Lower lobe of right lung (tissue), 2 donors: ENCODE measurements at regions not wholly inside any gene's neighbourhood (a gene's known extent, or its start where the extent isn't known, plus 50 kb on each side); places are given as distances from the start of the nearest gene placed in this dataset.
A peak's percentile ranks its signal among the peaks of the same experiment; 100 is the strongest.
"Not testable (repeated sequence)": the region's sequence is repeated elsewhere in the genome, so short reads cannot be mapped to it uniquely, and the experiment has no call there.

Experiments used
- ATAC-seq, 2 donors: fragments of 200-7000 bp; cut with Tn5 transposase; one replicate each; pipeline ENCODE4 v1.9.1; 2020 to 2022; ENCODE audit warnings: mild to moderate bottlenecking in 2 of 2, moderate library complexity in 2 of 2
- DNase-seq: peaks from one replicate; pipeline ENCODE4 v3.0.0-alpha.2; 2020
- H3K27ac ChIP-seq: fragments of 200-600 bp; one replicate; pipeline ENCODE4 v1.8.0; 2022
- H3K27me3 ChIP-seq: fragments of 200-600 bp; one replicate; pipeline ENCODE4 v1.8.0; 2022; ENCODE audit warnings: low read depth
- H3K36me3 ChIP-seq: fragments of 200-600 bp; one replicate; pipeline ENCODE4 v1.8.0; 2022; ENCODE audit warnings: mild to moderate bottlenecking
- H3K4me1 ChIP-seq: fragments of 200-600 bp; one replicate; pipeline ENCODE4 v1.8.0; 2022
- H3K4me3 ChIP-seq: fragments of 200-600 bp; one replicate; pipeline ENCODE4 v1.8.0; 2022; ENCODE audit warnings: mild to moderate bottlenecking
- H3K9me3 ChIP-seq: fragments of 200-600 bp; one replicate; pipeline ENCODE4 v1.8.0; 2022
- intact Hi-C: fragments of 100-400 bp; cut with DNase I; formaldehyde crosslinking; loops from one replicate; pipeline ENCODE4 v1.11.0; 2022
- donor health status: DM: no; HTN: yes; CAD: no; lungs with severe emphysema.

DNA sequence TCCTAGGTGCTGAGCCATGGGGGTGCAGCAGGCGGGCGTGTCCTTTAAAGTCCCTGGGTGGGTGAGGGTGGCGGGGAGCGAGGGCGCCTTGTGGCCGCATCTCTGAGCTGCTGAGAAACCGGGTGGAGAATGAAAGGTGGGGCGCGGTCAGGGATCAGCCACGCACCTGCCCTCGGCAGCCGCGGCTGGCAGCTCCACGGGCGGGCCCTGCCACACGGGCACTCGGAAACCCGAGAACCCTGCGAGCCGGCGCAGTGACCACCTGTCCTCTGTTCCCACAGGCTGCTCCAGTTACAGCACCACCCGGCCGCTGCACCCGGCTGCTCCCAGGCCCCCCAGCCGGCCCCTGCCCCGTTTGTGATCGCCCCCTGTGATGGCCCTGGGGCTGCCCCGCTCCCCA is 4400.5 kb upstream of the TPTE start:
- not testable (repeated sequence) for H3K27ac ChIP-seq, DNase-seq, H3K27me3 ChIP-seq

DNA sequence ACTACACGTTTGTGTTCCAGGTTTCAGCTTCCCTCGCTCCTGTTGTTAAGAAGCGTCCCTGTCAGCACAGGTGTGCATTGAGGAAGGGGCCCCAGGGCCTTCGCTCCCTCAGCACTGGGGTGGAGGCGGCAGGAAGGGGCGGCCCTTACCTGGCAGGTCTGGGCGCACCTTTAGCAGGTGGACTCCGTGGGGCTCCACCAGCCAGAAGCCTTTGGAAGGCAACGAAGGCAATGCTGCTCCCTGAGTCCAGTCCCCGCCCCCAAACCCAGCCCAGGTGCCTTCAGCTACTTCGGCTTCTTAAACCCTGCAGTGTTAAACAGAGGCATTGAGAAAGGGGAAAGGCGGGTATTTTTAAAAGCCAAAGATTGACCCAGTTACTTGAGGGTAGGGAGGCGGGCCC is 4398.8 kb upstream of the TPTE start:
- H3K4me3 ChIP-seq, H3K27ac ChIP-seq, H3K9me3 ChIP-seq, ATAC-seq, H3K4me1 ChIP-seq, H3K27me3 ChIP-seq, H3K36me3 ChIP-seq, intact Hi-C loops, DNase-seq: not testable (repeated sequence)

More for the DNA sequence above, 4400.5 kb upstream of the TPTE start:
- H3K4me1 ChIP-seq, intact Hi-C loops, H3K4me3 ChIP-seq, H3K36me3 ChIP-seq, H3K9me3 ChIP-seq: not testable (repeated sequence)
- ATAC-seq: peak in 1 of 2 donors; percentile 2

DNA sequence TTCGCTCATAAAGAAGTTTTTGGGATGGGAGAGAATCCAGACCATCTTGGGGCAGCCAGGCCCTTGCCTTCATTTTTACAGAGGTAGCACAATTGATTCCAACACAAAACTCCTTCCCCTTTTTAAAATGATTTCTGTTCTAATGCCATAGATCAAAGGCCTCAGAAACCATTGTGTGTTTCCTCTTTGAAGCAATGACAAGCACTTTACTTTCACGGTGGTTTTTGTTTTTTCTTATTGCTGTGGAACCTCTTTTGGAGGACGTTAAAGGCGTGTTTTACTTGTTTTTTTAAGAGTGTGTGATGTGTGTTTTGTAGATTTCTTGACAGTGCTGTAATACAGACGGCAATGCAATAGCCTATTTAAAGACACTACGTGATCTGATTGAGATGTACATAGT is 4398.2 kb upstream of the TPTE start:
- intact Hi-C loops, H3K27ac ChIP-seq, H3K4me3 ChIP-seq, DNase-seq, H3K27me3 ChIP-seq, H3K9me3 ChIP-seq, H3K36me3 ChIP-seq, H3K4me1 ChIP-seq, ATAC-seq: not testable (repeated sequence)

DNA sequence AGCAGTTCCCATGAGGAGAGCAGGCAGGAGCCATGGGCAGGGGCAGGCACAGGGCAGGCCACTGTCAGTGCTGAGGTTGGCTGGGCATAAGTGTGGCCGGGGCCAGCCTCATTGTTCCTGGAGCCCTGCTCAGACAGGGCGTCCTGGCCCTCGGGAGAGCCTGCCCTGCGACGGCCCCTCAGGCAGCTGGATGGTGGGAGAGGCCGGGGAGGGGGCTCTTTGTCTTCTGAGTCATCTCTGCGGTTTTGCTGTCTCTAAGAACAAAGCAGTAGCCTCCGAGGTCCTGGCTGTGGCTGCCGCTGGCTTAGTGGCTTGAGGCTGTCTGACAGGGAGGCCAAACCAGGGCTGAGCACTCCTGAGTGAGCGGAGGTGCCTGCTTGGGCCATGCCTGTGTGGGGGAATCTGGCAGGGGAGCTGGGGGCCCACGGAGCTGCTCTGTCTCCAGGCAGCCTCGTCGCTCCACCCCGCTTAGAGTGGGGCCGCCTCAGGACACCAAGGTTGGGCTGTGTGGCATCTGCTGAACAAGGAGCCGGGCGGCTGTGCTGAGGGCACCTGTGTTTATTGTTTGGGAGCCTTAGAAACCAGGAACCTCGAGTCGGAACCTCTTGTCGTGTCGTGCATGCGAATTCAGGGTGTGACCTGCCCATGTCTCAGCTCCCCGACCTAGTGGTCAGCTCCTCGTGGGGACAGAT is 4395.7 kb upstream of the TPTE start:
- H3K27ac ChIP-seq, H3K36me3 ChIP-seq, H3K4me1 ChIP-seq, intact Hi-C loops, H3K27me3 ChIP-seq, H3K4me3 ChIP-seq, H3K9me3 ChIP-seq, DNase-seq: not testable (repeated sequence)
- peak; percentile 65 to 70 for ATAC-seq

DNA sequence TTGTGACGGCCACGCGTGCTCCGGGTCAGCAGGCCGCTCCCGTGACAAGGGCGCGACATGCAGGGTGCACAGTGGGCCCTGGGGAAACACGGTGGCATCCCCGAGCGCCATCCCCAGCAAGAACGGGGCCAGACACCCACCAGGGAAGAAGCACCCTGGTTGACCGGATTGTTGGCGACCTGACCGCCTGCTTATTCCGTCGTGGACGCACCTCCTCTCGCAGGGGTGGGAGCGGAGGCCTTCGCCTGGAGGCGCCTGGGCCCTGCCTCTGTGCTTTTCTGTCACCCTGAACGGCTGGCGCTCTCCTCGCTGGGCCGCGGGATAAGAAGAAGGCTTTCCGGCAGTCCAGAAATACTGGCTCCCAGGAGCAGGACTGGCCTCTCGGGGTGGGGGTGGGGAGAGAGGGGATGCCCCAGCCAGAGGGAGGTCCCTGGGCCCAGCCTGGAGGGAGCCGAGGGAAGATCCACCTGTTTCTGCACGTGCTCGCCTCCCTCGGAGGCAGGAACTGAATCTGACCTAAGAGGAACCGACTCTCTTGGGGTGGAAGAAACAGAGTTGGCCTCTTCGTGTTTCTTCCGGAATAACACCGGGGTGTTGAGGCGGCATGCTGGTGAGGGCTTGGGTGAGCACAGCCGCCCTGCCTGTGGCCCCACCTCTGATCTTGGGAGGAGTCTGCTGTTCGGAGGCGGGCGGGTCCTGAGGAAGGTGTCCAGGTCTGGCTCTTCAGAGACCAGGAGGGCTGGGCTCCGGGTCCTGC is 4394.2 kb upstream of the TPTE start:
- H3K36me3 ChIP-seq, H3K4me1 ChIP-seq, H3K27me3 ChIP-seq, H3K4me3 ChIP-seq, intact Hi-C loops, H3K9me3 ChIP-seq, H3K27ac ChIP-seq: not testable (repeated sequence)
- DNase-seq (peak; percentile 21), ATAC-seq (peak; percentile 64 to 82)

DNA sequence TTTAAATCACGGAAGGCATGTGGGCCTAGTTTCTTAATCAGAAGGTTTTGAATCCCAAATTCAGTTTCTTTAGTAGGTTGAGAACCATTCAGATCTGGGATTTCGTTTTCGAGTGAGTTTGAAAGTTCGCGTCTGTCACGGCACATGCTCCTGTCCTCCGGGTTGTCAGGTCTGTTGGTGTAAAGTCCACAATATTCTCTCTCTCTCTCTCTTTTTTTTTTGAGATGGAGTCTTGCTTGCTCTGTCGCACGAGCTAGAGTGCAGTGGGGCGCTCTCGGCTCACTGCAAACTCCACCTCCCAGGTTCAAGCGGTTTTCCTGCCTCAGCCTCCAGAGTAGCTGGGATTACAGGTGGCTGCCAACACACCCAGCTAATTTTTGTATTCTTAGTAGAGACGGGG is 4390.6 kb upstream of the TPTE start:
- H3K4me1 ChIP-seq, ATAC-seq, DNase-seq, H3K27me3 ChIP-seq, intact Hi-C loops, H3K36me3 ChIP-seq, H3K9me3 ChIP-seq, H3K27ac ChIP-seq, H3K4me3 ChIP-seq: not testable (repeated sequence)

DNA sequence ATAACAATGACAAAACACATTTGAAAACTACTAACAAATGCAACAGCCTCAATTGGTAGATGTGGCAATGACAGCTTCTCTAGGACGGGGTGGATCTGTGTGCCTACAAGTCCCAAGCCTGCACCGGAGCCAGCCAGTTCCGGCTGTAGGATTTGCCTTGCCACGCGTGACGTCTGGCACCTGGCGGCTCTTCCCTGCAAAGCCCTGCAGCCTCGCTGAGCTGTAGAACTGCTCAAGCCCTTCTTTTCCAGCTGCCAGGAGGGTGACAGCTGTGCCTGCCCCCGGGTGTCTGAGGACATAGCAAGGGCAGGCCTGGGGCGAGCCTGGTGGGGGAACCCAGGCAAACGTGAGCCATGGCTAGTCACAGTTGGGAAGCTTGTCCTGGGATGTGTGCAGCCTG is 4388.0 kb upstream of the TPTE start:
- ATAC-seq, intact Hi-C loops, H3K4me1 ChIP-seq, DNase-seq, H3K27me3 ChIP-seq, H3K4me3 ChIP-seq, H3K36me3 ChIP-seq, H3K9me3 ChIP-seq, H3K27ac ChIP-seq: not testable (repeated sequence)

DNA sequence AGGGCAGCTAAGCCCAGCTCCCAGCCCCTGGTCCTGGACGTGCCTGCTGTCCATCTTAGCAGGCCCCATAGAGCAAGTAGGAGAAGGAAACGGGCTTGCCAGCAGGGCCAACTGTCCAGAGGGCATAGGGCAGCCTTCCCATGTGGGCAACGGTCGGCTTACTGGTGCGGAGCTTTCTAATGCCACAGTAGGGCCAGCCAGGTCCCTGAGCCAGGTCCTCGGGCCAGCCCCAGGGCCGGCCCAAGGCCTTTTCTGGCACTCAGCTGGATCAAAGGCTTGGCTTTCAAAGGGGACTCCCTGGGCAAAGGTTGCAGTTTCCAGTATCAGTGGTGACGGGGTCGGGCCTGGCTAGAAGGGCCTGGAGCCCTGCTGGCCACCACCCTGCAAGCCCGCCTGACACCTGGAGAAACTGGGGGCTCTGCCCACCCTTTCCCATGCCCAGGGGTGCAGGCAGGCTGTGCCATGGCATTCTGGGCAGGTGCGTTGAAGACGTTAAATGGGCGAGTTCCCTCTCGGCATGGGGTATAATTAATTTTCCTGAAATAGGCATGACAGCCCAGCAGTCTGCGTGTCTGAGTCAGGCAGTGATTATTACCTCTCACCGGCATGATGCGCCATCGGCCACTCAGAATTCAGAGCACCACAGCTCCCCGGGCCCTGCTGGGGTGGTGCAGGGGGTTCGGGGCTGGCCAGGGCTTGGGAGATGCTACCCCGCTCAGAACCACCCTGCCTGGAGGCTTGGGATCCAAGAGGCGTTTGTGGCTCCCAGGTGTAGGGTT is 4387.3 kb upstream of the TPTE start:
- ATAC-seq, H3K4me1 ChIP-seq, H3K9me3 ChIP-seq, H3K27ac ChIP-seq, intact Hi-C loops, H3K36me3 ChIP-seq, H3K4me3 ChIP-seq, H3K27me3 ChIP-seq, DNase-seq: not testable (repeated sequence)

DNA sequence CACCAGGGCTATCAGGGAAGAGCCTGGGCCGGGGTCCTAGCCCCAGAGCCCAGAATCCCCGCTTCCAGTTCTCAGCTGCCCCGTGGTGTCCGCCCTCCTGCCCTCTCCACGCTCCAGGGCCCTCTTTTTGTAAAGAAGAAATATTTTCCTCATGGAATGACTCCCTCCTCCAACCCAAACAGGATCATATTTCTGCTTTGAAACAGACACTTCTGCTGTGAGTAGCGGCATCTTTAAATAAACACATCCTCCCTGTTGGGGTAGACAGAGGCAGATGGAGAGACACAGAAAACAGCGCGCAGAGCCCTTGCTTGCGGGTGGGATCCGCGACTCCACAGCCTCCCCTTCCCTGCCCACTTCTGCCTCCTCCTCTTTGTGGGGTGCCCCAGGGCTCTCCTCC is 4384.7 kb upstream of the TPTE start:
- H3K4me1 ChIP-seq, intact Hi-C loops, H3K4me3 ChIP-seq, H3K36me3 ChIP-seq, H3K27ac ChIP-seq, ATAC-seq, H3K27me3 ChIP-seq, DNase-seq, H3K9me3 ChIP-seq: not testable (repeated sequence)

DNA sequence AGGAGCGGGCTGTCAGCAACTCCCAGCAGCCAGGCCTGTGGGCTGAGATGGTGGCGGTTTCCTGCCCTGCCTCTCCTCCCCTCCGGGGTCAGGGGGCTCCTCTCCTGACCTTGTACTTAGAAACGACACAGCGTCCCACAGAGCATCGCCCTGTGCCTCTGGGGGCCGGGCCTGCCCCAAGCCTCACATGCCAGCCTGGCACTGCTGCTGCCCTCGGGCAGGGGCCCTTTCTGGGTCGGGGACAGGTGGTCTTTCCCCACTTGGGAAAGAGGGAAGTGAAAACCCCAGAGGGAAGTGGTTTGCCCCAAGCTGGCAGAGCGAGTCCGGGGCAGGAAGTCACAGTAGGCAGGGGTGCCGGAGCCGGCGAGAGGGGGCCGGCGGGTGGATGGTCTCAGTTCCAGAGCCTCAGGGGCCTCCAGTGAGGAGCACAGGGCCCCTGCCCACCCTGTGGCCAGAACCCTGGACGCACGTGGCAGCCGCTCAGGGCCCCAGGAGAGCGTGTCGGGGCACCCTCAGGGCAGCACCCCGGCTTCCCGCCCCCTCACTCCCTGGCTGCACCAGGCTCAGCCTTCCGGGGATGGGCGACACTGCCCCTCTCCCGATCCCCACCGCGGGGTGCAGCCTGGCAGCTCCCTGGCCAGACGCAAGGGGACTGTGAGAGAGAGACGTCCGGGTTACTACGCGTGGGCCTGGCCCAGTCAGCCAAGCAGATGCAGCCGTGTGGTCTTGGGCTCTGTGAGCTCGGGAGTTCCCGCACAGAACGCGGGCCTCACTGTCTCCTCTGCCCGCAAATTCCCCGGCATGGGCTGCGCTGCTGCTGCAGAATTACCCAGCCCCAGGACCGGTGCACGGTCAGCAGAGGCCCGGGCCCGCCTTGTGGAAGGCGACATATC is 4382.9 kb upstream of the TPTE start:
- H3K4me1 ChIP-seq, DNase-seq, H3K27me3 ChIP-seq, intact Hi-C loops, H3K9me3 ChIP-seq, H3K27ac ChIP-seq, H3K36me3 ChIP-seq, H3K4me3 ChIP-seq: not testable (repeated sequence)
- ATAC-seq: peak; percentile 38 to 67

DNA sequence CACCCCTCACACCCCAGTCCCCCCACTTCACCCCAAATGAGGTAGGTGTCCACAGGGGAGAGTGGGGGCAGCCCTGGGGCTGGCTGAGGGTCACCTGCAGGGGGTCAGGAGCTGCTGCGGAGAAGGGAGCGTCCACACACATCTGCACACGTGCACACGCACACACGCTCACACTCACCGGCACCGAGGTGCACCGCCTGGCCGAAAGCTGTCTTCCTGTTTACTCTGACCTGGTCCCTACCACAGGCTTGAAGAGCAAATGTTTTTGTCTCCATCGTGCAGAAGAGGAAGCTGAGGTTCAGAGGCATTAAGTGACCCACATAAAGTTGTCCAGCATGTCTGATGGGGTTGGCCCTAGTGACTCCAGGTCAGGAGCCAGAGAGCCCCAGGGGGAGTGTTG is 4382.1 kb upstream of the TPTE start:
- H3K36me3 ChIP-seq, H3K4me1 ChIP-seq, H3K9me3 ChIP-seq, H3K4me3 ChIP-seq, H3K27ac ChIP-seq, H3K27me3 ChIP-seq, intact Hi-C loops, DNase-seq: not testable (repeated sequence)
- peak in 1 of 2 donors; percentile 29 for ATAC-seq

DNA sequence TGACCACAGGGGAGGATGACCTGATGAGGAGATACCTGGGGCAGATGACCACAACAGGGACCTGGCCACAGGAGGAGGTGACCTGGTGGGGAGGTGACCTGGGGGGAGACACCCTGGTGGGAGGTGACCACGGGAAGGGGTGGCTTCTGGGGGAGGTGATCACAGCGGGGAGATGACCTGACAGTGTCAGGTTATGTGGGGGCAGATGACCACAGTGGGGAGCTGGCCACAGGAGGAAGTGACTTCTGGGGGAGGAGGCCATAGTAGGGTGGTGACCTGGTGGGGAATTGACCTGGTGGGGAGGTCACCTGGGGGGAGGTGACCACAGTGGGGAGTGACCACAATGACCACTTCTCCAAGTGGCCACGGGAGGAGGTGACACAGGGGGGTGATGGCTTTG is 4381.5 kb upstream of the TPTE start:
- ATAC-seq, H3K9me3 ChIP-seq, H3K4me3 ChIP-seq, H3K36me3 ChIP-seq, DNase-seq, H3K4me1 ChIP-seq, intact Hi-C loops, H3K27me3 ChIP-seq, H3K27ac ChIP-seq: not testable (repeated sequence)
